ENCODE measurements at regions not wholly inside any gene's neighbourhood (a gene's known extent, or its start where the extent isn't known, plus 50 kb on each side); places are given as distances from the start of the nearest gene placed in this dataset.

- TF ChIP-seq, protein P1, sequence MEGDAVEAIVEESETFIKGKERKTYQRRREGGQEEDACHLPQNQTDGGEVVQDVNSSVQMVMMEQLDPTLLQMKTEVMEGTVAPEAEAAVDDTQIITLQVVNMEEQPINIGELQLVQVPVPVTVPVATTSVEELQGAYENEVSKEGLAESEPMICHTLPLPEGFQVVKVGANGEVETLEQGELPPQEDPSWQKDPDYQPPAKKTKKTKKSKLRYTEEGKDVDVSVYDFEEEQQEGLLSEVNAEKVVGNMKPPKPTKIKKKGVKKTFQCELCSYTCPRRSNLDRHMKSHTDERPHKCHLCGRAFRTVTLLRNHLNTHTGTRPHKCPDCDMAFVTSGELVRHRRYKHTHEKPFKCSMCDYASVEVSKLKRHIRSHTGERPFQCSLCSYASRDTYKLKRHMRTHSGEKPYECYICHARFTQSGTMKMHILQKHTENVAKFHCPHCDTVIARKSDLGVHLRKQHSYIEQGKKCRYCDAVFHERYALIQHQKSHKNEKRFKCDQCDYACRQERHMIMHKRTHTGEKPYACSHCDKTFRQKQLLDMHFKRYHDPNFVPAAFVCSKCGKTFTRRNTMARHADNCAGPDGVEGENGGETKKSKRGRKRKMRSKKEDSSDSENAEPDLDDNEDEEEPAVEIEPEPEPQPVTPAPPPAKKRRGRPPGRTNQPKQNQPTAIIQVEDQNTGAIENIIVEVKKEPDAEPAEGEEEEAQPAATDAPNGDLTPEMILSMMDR (IDR thresholded peaks at IDR 0.05 in 8 of 11, conservative IDR thresholded peaks at IDR 0.05 in 3 of 11) = no peak
- no peak for TF ChIP-seq POLR2AphosphoS5 (IDR thresholded peaks at IDR 0.05)
- TF ChIP-seq POLR2A (IDR thresholded peaks at IDR 0.05) = no peak
These were observed 1472.6 kb downstream of the UQCRFS1 start for GRCh38 chr19:27740396-27740795.

Data from spleen (tissue), 7 donors.